WTC11 (cell line): ENCODE measurements at regions not wholly inside any gene's neighbourhood (a gene's known extent, or its start where the extent isn't known, plus 50 kb on each side); places are given as distances from the start of the nearest gene placed in this dataset.

Experiments used
- ATAC-seq: fragments of 200-7000 bp; cut with Tn5 transposase; 2 replicates; pipeline ENCODE4 v1.10.0; 2021; ENCODE audit warnings: mild to moderate bottlenecking, moderate library complexity
- CTCF ChIA-PET: fragments of 300-600 bp; sonication (Branson Sonifier 250); formaldehyde crosslinking; loops from one replicate; lab custom pipeline; 2021; ENCODE audit warnings: antibody characterized with exemption; lab: Charles Lee
- POLR2A ChIA-PET: fragments of 350-600 bp; sonication (Branson Sonifier 250); formaldehyde crosslinking; loops from one replicate; lab custom pipeline; 2021; ENCODE audit warnings: antibody characterized with exemption; lab: Charles Lee
- DNase-seq: peaks from one replicate; pipeline ENCODE4 v3.0.0; 2021; ENCODE audit warnings: low spot score
- H3K27ac Mint-ChIP-seq: 2 replicates; pipeline ENCODE4 v1.8.0; 2021; ENCODE audit warnings: mixed read lengths
- H3K27me3 Mint-ChIP-seq: 2 replicates; pipeline ENCODE4 v1.8.0; 2021; ENCODE audit warnings: low read depth, mild to moderate bottlenecking, moderate library complexity, mixed read lengths
- H3K36me3 Mint-ChIP-seq: 2 replicates; pipeline ENCODE4 v1.8.0; 2021; ENCODE audit warnings: mixed read lengths
- H3K4me1 Mint-ChIP-seq: 2 replicates; pipeline ENCODE4 v1.8.0; 2022; ENCODE audit warnings: mixed read lengths
- H3K4me3 Mint-ChIP-seq: 2 replicates; pipeline ENCODE4 v1.8.0; 2021; ENCODE audit warnings: mild to moderate bottlenecking, moderate library complexity, mixed read lengths
- H3K9me3 Mint-ChIP-seq: 2 replicates; pipeline ENCODE4 v1.8.0; 2021; ENCODE audit warnings: mixed read lengths
- CREB1 ChIP-seq: sonication (generic); formaldehyde crosslinking; IDR thresholded peaks from 2 replicates; pipeline ENCODE4 v1.8.0; 2023; ENCODE audit warnings: mild to moderate bottlenecking, missing genetic modification reagents
- ELF4 ChIP-seq: sonication (generic); formaldehyde crosslinking; IDR thresholded peaks from 2 replicates; pipeline ENCODE4 v1.8.1; 2022; ENCODE audit warnings: low read depth, mild to moderate bottlenecking, moderate library complexity, missing genetic modification reagents
- IRF2 ChIP-seq: sonication (generic); formaldehyde crosslinking; IDR thresholded peaks from 2 replicates; pipeline ENCODE4 v1.8.0; 2022; ENCODE audit warnings: low read depth, missing genetic modification reagents, borderline replicate concordance
- MYBL2 ChIP-seq: sonication (generic); formaldehyde crosslinking; IDR thresholded peaks from 2 replicates; pipeline ENCODE4 v1.8.1; 2023; ENCODE audit warnings: mild to moderate bottlenecking, moderate library complexity, missing genetic modification reagents
- NFYB ChIP-seq: sonication (generic); formaldehyde crosslinking; conservative IDR thresholded peaks from 2 replicates; pipeline ENCODE4 v1.8.0; 2022; ENCODE audit warnings: low read depth, missing genetic modification reagents
- NR1H2 ChIP-seq: sonication (generic); formaldehyde crosslinking; IDR thresholded peaks from 2 replicates; pipeline ENCODE4 v1.9.0; 2021; ENCODE audit warnings: mild to moderate bottlenecking, moderate library complexity, missing genetic modification reagents
- RORB ChIP-seq: fragments of 250-450 bp; sonication (Bioruptor Pico); IDR thresholded peaks from 2 replicates; pipeline ENCODE4 v1.9.0; 2021; ENCODE audit warnings: mild to moderate bottlenecking
- SP1 ChIP-seq: sonication (generic); formaldehyde crosslinking; conservative IDR thresholded peaks from 2 replicates; pipeline ENCODE4 v1.8.1; 2022; ENCODE audit warnings: missing genetic modification reagents
- TCF7 ChIP-seq: sonication (generic); formaldehyde crosslinking; IDR thresholded peaks from 2 replicates; pipeline ENCODE4 v1.8.0; 2022; ENCODE audit warnings: mild to moderate bottlenecking, low read depth, missing genetic modification reagents, moderate library complexity
- TEAD4 ChIP-seq: sonication (generic); formaldehyde crosslinking; IDR thresholded peaks from 2 replicates; pipeline ENCODE4 v1.8.0; 2022; ENCODE audit warnings: mild to moderate bottlenecking, missing genetic modification reagents
- ZNF138 ChIP-seq: sonication (generic); formaldehyde crosslinking; conservative IDR thresholded peaks from 2 replicates; pipeline ENCODE4 v1.8.1; 2022; ENCODE audit warnings: mild to moderate bottlenecking, moderate library complexity, missing genetic modification reagents
- ZNF232 ChIP-seq: sonication (generic); formaldehyde crosslinking; IDR thresholded peaks from 2 replicates; pipeline ENCODE4 v1.8.0; 2022; ENCODE audit warnings: mild to moderate bottlenecking, missing genetic modification reagents
- ZNF423 ChIP-seq: fragments of 250-450 bp; sonication (Bioruptor Pico); IDR thresholded peaks from 2 replicates; pipeline ENCODE4 v2.1.2; 2022; ENCODE audit warnings: mild to moderate bottlenecking, moderate library complexity
- TF ChIP-seq, protein P1 (sequence below): sonication (generic); formaldehyde crosslinking; IDR thresholded peaks from 2 replicates; pipeline ENCODE4 v1.8.1; 2022; ENCODE audit warnings: mild to moderate bottlenecking, moderate library complexity, missing genetic modification reagents
- TF ChIP-seq, protein P2 (sequence below): sonication (generic); formaldehyde crosslinking; IDR thresholded peaks from 2 replicates; pipeline ENCODE4 v1.8.0; 2022; ENCODE audit warnings: mild to moderate bottlenecking, missing genetic modification reagents
- TF ChIP-seq, protein P3 (sequence below): sonication (generic); formaldehyde crosslinking; IDR thresholded peaks from 2 replicates; pipeline ENCODE4 v1.8.1; 2023; ENCODE audit warnings: mild to moderate bottlenecking, missing genetic modification reagents
- TF ChIP-seq, protein P4 (sequence below): sonication (generic); formaldehyde crosslinking; IDR thresholded peaks from 2 replicates; pipeline ENCODE4 v1.8.1; 2022; ENCODE audit warnings: missing genetic modification reagents, borderline replicate concordance
- TF ChIP-seq, protein P5 (sequence below): sonication (generic); formaldehyde crosslinking; conservative IDR thresholded peaks from 2 replicates; pipeline ENCODE4 v1.8.1; 2022; ENCODE audit warnings: mild to moderate bottlenecking, missing genetic modification reagents
- TF ChIP-seq, protein P6 (sequence below): fragments of 250-450 bp; sonication (Bioruptor Pico); IDR thresholded peaks from 2 replicates; pipeline ENCODE4 v1.9.0; 2021; ENCODE audit warnings: moderate library complexity, mild to moderate bottlenecking, inconsistent platforms, borderline replicate concordance
- TF ChIP-seq, protein P7 (sequence below): fragments of 250-450 bp; sonication (Bioruptor Pico); IDR thresholded peaks from 2 replicates; pipeline ENCODE4 v1.9.0; 2021; ENCODE audit warnings: mild to moderate bottlenecking, borderline replicate concordance
- TF ChIP-seq, protein P8 (sequence below): fragments of 200-600 bp; IDR thresholded peaks from 2 replicates; pipeline ENCODE4 v1.8.0; 2022; ENCODE audit warnings: antibody characterized with exemption

DNA sequence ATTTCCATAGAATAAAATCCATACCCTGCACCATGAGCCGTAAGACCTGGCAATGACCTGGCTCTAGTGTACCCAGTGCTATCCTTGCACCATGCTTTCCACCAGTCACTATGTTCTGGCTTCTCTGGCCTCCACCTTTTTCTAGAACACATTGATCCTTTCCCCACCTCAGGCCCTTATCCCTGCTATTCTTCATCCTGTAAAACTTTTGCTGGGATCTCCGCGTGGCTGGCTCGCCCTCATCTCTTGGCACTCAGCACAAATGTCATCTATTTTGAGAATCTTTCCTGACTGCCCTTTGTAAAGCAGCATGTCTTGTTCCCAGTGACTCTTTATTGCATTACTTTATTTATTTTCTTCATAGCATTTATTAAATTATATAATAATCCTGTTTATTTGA is 169.8 kb upstream of the B3GALT2 start:
- H3K4me1 Mint-ChIP-seq, result peaks cover 8% of the 10 kb centered on the region
- POLR2A ChIA-PET, result no interaction called here
- H3K27me3 Mint-ChIP-seq, result no peaks in the 10 kb centered on the region
- no peaks in the 10 kb centered on the region for H3K36me3 Mint-ChIP-seq
- no peak overlapping the region for H3K27ac Mint-ChIP-seq
- no peak overlapping the region for H3K4me3 Mint-ChIP-seq
- ATAC-seq, result no peak
- TF ChIP-seq, protein P1, sequence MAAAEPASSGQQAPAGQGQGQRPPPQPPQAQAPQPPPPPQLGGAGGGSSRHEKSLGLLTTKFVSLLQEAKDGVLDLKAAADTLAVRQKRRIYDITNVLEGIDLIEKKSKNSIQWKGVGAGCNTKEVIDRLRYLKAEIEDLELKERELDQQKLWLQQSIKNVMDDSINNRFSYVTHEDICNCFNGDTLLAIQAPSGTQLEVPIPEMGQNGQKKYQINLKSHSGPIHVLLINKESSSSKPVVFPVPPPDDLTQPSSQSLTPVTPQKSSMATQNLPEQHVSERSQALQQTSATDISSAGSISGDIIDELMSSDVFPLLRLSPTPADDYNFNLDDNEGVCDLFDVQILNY, result no peak
- no peaks in the 10 kb centered on the region for H3K9me3 Mint-ChIP-seq
- CTCF ChIA-PET, result no interaction called here
- DNase-seq, result no peak

DNA sequence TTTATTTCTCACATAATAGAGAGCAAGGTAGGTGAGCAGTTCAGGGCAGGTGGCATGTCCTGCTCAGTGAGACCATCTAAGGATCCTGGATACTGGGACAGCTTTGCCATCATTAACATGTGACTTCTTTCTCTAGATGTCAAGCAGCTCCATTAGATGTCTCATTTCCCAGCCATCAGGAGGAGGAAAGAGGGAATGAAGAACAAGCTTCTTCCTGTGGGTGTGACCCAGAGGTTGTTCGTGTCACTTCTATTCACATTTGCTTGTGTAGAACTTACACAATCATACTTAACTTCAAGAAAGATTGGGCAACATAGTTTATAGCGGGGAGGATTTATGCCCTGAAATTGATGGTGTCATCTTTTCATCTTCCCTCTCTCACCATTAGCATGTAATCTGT is 169.2 kb upstream of the B3GALT2 start:
- no peak for ATAC-seq

DNA sequence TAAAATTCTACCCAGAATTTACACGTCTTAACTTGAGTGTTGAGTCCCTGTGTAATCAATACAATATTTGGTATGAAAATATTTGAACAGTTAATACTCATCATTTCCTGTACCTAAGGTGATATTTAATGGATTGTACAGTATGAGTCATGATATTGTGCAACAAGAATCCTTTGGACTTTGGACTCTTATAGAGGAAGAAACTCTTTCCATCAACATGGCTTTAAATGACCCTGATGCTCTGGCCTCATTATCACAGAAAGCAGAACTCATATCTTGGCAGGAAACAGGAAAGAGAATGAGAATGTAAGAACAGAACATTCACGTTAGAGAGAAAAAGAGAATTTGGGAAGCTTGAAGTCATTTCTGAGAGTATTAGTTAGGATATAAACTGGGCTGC is 168.8 kb upstream of the B3GALT2 start:
- ChIA-PET POLR2A (no interaction called here), CTCF (no interaction called here)
- H3K27ac Mint-ChIP-seq, result no peak overlapping the region
- no peaks in the 10 kb centered on the region for H3K27me3 Mint-ChIP-seq
- DNase-seq (no peak), ATAC-seq (no peak)
- H3K9me3 Mint-ChIP-seq, result no peaks in the 10 kb centered on the region
- H3K4me1 Mint-ChIP-seq, result peaks cover 8% of the 10 kb centered on the region
- H3K4me3 Mint-ChIP-seq, result no peak overlapping the region
- no peaks in the 10 kb centered on the region for H3K36me3 Mint-ChIP-seq
- TF ChIP-seq ZNF423 (CRISPR knock-in tag), result no peak
- TF ChIP-seq ELF4 (CRISPR knock-in tag), result no peak
- TF ChIP-seq TEAD4, result no peak
- TF ChIP-seq, protein P2, sequence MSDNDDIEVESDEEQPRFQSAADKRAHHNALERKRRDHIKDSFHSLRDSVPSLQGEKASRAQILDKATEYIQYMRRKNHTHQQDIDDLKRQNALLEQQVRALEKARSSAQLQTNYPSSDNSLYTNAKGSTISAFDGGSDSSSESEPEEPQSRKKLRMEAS (CRISPR knock-in tag), result no peak
- TF ChIP-seq MYBL2 (CRISPR knock-in tag), result no peak
- TF ChIP-seq, protein P3, sequence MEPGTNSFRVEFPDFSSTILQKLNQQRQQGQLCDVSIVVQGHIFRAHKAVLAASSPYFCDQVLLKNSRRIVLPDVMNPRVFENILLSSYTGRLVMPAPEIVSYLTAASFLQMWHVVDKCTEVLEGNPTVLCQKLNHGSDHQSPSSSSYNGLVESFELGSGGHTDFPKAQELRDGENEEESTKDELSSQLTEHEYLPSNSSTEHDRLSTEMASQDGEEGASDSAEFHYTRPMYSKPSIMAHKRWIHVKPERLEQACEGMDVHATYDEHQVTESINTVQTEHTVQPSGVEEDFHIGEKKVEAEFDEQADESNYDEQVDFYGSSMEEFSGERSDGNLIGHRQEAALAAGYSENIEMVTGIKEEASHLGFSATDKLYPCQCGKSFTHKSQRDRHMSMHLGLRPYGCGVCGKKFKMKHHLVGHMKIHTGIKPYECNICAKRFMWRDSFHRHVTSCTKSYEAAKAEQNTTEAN, result no peak
- TF ChIP-seq RORB (CRISPR knock-in tag), result no peak
- no peak for TF ChIP-seq NFYB
- TF ChIP-seq, protein P4, sequence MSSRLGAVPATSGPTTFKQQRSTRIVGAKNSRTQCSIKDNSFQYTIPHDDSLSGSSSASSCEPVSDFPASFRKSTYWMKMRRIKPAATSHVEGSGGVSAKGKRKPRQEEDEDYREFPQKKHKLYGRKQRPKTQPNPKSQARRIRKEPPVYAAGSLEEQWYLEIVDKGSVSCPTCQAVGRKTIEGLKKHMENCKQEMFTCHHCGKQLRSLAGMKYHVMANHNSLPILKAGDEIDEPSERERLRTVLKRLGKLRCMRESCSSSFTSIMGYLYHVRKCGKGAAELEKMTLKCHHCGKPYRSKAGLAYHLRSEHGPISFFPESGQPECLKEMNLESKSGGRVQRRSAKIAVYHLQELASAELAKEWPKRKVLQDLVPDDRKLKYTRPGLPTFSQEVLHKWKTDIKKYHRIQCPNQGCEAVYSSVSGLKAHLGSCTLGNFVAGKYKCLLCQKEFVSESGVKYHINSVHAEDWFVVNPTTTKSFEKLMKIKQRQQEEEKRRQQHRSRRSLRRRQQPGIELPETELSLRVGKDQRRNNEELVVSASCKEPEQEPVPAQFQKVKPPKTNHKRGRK (CRISPR knock-in tag), result no peak
- TF ChIP-seq, protein P5, sequence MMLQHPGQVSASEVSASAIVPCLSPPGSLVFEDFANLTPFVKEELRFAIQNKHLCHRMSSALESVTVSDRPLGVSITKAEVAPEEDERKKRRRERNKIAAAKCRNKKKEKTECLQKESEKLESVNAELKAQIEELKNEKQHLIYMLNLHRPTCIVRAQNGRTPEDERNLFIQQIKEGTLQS (CRISPR knock-in tag), result no peak
- TF ChIP-seq TCF7 (CRISPR knock-in tag), result no peak
- TF ChIP-seq, protein P6, sequence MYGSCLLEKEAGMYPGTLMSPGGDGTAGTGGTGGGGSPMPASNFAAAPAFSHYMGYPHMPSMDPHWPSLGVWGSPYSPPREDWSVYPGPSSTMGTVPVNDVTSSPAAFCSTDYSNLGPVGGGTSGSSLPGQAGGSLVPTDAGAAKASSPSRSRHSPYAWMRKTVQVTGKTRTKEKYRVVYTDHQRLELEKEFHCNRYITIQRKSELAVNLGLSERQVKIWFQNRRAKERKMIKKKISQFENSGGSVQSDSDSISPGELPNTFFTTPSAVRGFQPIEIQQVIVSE (CRISPR knock-in tag), result no peak
- TF ChIP-seq ZNF138, result no peak
- no peak for TF ChIP-seq IRF2

More for the DNA sequence above, 169.2 kb upstream of the B3GALT2 start:
- CTCF ChIA-PET, result no interaction called here
- TF ChIP-seq ZNF232 (CRISPR knock-in tag) (no peak), CREB1 (CRISPR knock-in tag) (no peak), NR1H2 (CRISPR knock-in tag) (no peak), SP1 (no peak)
- TF ChIP-seq, protein P7, sequence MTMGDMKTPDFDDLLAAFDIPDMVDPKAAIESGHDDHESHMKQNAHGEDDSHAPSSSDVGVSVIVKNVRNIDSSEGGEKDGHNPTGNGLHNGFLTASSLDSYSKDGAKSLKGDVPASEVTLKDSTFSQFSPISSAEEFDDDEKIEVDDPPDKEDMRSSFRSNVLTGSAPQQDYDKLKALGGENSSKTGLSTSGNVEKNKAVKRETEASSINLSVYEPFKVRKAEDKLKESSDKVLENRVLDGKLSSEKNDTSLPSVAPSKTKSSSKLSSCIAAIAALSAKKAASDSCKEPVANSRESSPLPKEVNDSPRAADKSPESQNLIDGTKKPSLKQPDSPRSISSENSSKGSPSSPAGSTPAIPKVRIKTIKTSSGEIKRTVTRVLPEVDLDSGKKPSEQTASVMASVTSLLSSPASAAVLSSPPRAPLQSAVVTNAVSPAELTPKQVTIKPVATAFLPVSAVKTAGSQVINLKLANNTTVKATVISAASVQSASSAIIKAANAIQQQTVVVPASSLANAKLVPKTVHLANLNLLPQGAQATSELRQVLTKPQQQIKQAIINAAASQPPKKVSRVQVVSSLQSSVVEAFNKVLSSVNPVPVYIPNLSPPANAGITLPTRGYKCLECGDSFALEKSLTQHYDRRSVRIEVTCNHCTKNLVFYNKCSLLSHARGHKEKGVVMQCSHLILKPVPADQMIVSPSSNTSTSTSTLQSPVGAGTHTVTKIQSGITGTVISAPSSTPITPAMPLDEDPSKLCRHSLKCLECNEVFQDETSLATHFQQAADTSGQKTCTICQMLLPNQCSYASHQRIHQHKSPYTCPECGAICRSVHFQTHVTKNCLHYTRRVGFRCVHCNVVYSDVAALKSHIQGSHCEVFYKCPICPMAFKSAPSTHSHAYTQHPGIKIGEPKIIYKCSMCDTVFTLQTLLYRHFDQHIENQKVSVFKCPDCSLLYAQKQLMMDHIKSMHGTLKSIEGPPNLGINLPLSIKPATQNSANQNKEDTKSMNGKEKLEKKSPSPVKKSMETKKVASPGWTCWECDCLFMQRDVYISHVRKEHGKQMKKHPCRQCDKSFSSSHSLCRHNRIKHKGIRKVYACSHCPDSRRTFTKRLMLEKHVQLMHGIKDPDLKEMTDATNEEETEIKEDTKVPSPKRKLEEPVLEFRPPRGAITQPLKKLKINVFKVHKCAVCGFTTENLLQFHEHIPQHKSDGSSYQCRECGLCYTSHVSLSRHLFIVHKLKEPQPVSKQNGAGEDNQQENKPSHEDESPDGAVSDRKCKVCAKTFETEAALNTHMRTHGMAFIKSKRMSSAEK (CRISPR knock-in tag), result no peak
- TF ChIP-seq, protein P8, sequence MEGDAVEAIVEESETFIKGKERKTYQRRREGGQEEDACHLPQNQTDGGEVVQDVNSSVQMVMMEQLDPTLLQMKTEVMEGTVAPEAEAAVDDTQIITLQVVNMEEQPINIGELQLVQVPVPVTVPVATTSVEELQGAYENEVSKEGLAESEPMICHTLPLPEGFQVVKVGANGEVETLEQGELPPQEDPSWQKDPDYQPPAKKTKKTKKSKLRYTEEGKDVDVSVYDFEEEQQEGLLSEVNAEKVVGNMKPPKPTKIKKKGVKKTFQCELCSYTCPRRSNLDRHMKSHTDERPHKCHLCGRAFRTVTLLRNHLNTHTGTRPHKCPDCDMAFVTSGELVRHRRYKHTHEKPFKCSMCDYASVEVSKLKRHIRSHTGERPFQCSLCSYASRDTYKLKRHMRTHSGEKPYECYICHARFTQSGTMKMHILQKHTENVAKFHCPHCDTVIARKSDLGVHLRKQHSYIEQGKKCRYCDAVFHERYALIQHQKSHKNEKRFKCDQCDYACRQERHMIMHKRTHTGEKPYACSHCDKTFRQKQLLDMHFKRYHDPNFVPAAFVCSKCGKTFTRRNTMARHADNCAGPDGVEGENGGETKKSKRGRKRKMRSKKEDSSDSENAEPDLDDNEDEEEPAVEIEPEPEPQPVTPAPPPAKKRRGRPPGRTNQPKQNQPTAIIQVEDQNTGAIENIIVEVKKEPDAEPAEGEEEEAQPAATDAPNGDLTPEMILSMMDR, result no peak
- H3K4me1 Mint-ChIP-seq, result peaks cover 8% of the 10 kb centered on the region
- POLR2A ChIA-PET, result no interaction called here
- no peaks in the 10 kb centered on the region for H3K27me3 Mint-ChIP-seq
- H3K36me3 Mint-ChIP-seq, result no peaks in the 10 kb centered on the region
- no peak overlapping the region for H3K4me3 Mint-ChIP-seq
- no peaks in the 10 kb centered on the region for H3K9me3 Mint-ChIP-seq
- H3K27ac Mint-ChIP-seq, result no peak overlapping the region
- no peak for DNase-seq
